ENCODE measurements at regions not wholly inside any gene's neighbourhood (a gene's known extent, or its start where the extent isn't known, plus 50 kb on each side); places are given as distances from the start of the nearest gene placed in this dataset.

- Histone ChIP-seq H3K36me3 (ENCODE audit: control insufficient read depth, insufficient read depth, low read length) (no peaks in the 10 kb centered on the region), H3K27me3 (replicated peaks; ENCODE audit: control insufficient read depth, insufficient read depth, low read length) (no peaks in the 10 kb centered on the region), H3K4me1 (no peaks in the 10 kb centered on the region), H3K9me3 (no peaks in the 10 kb centered on the region), H3K4me3 (ENCODE audit: low read depth, low read length) (no peak overlapping the region)
- no peak overlapping the region for H3K4me3 Mint-ChIP-seq (ENCODE audit: unreplicated experiment)
- intact Hi-C loops (cut with micrococcal nuclease; ENCODE audit: unreplicated experiment), result no loop called here
- ChIA-PET POLR2A (no interaction called here), CTCF (no interaction called here)
- DNase-seq, result no peak
- no peaks in the 10 kb centered on the region for H3K27me3 Mint-ChIP-seq (ENCODE audit: insufficient read depth, unreplicated experiment)
- no peaks in the 10 kb centered on the region for H3K9me3 Mint-ChIP-seq (ENCODE audit: unreplicated experiment)
- H3K36me3 Mint-ChIP-seq (ENCODE audit: insufficient read depth, unreplicated experiment), result no peaks in the 10 kb centered on the region
- TF ChIP-seq CTCF (IDR thresholded peaks at IDR 0.05; ENCODE audit: insufficient read depth in 1 of 2, low read depth in 1 of 2, low read length in 1 of 2, severe bottlenecking in 1 of 2, unreplicated experiment in 1 of 2), result no peak
- BruUV-seq (replicated peaks), result no TSS peak
- no peaks in the 10 kb centered on the region for H3K4me1 Mint-ChIP-seq (ENCODE audit: low read depth, unreplicated experiment)
- H3K27ac Mint-ChIP-seq (ENCODE audit: unreplicated experiment), result no peak overlapping the region
These were observed 1015.4 kb upstream of the ADGRL4 start for GRCh38 chr1:80021891-80022290.

GRCh38 chr1:80018348-80018747 lies 1011.8 kb upstream of the ADGRL4 start:
- Histone ChIP-seq H3K4me3 (ENCODE audit: low read depth, low read length) (no peak overlapping the region), H3K36me3 (ENCODE audit: control insufficient read depth, insufficient read depth, low read length) (no peaks in the 10 kb centered on the region), H3K27me3 (replicated peaks; ENCODE audit: control insufficient read depth, insufficient read depth, low read length) (no peaks in the 10 kb centered on the region), H3K4me1 (no peaks in the 10 kb centered on the region), H3K9me3 (no peaks in the 10 kb centered on the region)
- H3K4me1 Mint-ChIP-seq (ENCODE audit: low read depth, unreplicated experiment), result no peaks in the 10 kb centered on the region
- no TSS peak for BruUV-seq (replicated peaks)
- no peak for TF ChIP-seq CTCF (IDR thresholded peaks at IDR 0.05; ENCODE audit: insufficient read depth in 1 of 2, low read depth in 1 of 2, low read length in 1 of 2, severe bottlenecking in 1 of 2, unreplicated experiment in 1 of 2)
- no peaks in the 10 kb centered on the region for H3K36me3 Mint-ChIP-seq (ENCODE audit: insufficient read depth, unreplicated experiment)
- intact Hi-C loops (cut with micrococcal nuclease; ENCODE audit: unreplicated experiment), result no loop called here
- H3K9me3 Mint-ChIP-seq (ENCODE audit: unreplicated experiment), result no peaks in the 10 kb centered on the region
- ChIA-PET POLR2A (no interaction called here), CTCF (no interaction called here)
- H3K4me3 Mint-ChIP-seq (ENCODE audit: unreplicated experiment), result no peak overlapping the region
- no peak for DNase-seq
- H3K27ac Mint-ChIP-seq (ENCODE audit: unreplicated experiment), result no peak overlapping the region
- no peaks in the 10 kb centered on the region for H3K27me3 Mint-ChIP-seq (ENCODE audit: insufficient read depth, unreplicated experiment)

GRCh38 chr1:80008934-80009333 lies 1002.4 kb upstream of the ADGRL4 start:
- Histone ChIP-seq H3K9me3 (no peaks in the 10 kb centered on the region), H3K36me3 (ENCODE audit: control insufficient read depth, insufficient read depth, low read length) (no peaks in the 10 kb centered on the region), H3K4me1 (no peaks in the 10 kb centered on the region), H3K27me3 (replicated peaks; ENCODE audit: control insufficient read depth, insufficient read depth, low read length) (no peaks in the 10 kb centered on the region), H3K4me3 (ENCODE audit: low read depth, low read length) (no peak overlapping the region)
- ChIA-PET POLR2A (no interaction called here), CTCF (no interaction called here)
- TF ChIP-seq CTCF (IDR thresholded peaks at IDR 0.05; ENCODE audit: insufficient read depth in 1 of 2, low read depth in 1 of 2, low read length in 1 of 2, severe bottlenecking in 1 of 2, unreplicated experiment in 1 of 2), result no peak
- H3K4me3 Mint-ChIP-seq (ENCODE audit: unreplicated experiment), result no peak overlapping the region
- no peaks in the 10 kb centered on the region for H3K4me1 Mint-ChIP-seq (ENCODE audit: low read depth, unreplicated experiment)
- intact Hi-C loops (cut with micrococcal nuclease; ENCODE audit: unreplicated experiment), result no loop called here
- H3K36me3 Mint-ChIP-seq (ENCODE audit: insufficient read depth, unreplicated experiment), result no peaks in the 10 kb centered on the region
- no peaks in the 10 kb centered on the region for H3K27me3 Mint-ChIP-seq (ENCODE audit: insufficient read depth, unreplicated experiment)
- no peak overlapping the region for H3K27ac Mint-ChIP-seq (ENCODE audit: unreplicated experiment)
- DNase-seq, result no peak
- no TSS peak for BruUV-seq (replicated peaks)
- no peaks in the 10 kb centered on the region for H3K9me3 Mint-ChIP-seq (ENCODE audit: unreplicated experiment)

Data from Caco-2 (cell line).